OCI-LY3 (cell line): ENCODE measurements at regions not wholly inside any gene's neighbourhood (a gene's known extent, or its start where the extent isn't known, plus 50 kb on each side); places are given as distances from the start of the nearest gene placed in this dataset.
"Not testable (repeated sequence)": the region's sequence is repeated elsewhere in the genome, so short reads cannot be mapped to it uniquely, and the experiment has no call there.

Experiments
- EZH2phosphoT487 ChIP-seq: fragments of 200-600 bp; shearing (Covaris generic); IDR thresholded peaks from 2 replicates; pipeline ENCODE4 v1.6.1; 2018; ENCODE audit warnings: antibody characterized with exemption, mixed run types, low read depth
- TF ChIP-seq, protein P1 (sequence below): fragments of 200-600, 300-600 bp; sonication (generic); IDR thresholded peaks from 2 replicates; pipeline ENCODE4 v1.5.1; 2014; ENCODE audit warnings: antibody characterized with exemption, low read length, low read depth

DNA sequence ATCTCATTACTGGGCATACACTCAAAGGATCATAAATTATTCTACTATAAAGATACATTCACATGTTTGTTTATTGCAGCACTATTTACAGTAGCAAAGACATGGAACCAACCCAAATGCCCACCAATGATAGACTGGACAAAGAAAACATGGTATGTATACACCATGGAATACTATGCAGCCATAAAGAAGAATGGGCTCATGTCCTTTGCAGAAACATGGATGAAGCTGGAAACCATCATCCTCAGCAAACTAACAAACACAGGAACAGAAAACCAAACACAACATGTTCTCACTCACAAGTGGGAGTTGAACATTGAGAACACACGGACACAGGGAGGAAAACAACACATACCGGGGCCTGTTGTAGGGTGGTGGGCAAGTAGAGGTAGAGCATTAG lies 433.1 kb upstream of the CPXCR1 start:
- TF ChIP-seq, protein P1, sequence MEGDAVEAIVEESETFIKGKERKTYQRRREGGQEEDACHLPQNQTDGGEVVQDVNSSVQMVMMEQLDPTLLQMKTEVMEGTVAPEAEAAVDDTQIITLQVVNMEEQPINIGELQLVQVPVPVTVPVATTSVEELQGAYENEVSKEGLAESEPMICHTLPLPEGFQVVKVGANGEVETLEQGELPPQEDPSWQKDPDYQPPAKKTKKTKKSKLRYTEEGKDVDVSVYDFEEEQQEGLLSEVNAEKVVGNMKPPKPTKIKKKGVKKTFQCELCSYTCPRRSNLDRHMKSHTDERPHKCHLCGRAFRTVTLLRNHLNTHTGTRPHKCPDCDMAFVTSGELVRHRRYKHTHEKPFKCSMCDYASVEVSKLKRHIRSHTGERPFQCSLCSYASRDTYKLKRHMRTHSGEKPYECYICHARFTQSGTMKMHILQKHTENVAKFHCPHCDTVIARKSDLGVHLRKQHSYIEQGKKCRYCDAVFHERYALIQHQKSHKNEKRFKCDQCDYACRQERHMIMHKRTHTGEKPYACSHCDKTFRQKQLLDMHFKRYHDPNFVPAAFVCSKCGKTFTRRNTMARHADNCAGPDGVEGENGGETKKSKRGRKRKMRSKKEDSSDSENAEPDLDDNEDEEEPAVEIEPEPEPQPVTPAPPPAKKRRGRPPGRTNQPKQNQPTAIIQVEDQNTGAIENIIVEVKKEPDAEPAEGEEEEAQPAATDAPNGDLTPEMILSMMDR = not testable (repeated sequence)
- TF ChIP-seq EZH2phosphoT487 = not testable (repeated sequence)
